Mucosa of gallbladder (tissue), 1 donor: ENCODE measurements at regions not wholly inside any gene's neighbourhood (a gene's known extent, or its start where the extent isn't known, plus 50 kb on each side); places are given as distances from the start of the nearest gene placed in this dataset.

ENCODE experiments used
- DNase-seq: peaks from one replicate; pipeline ENCODE4 v3.0.0-alpha.2; 2020; ENCODE audit warnings: low spot score
- donor health status: DM: no; HTN: no; CAD: no.

GRCh38 chr1:223048026-223048425 is 95.0 kb downstream of the TLR5 start:
- no peak for DNase-seq

DNA sequence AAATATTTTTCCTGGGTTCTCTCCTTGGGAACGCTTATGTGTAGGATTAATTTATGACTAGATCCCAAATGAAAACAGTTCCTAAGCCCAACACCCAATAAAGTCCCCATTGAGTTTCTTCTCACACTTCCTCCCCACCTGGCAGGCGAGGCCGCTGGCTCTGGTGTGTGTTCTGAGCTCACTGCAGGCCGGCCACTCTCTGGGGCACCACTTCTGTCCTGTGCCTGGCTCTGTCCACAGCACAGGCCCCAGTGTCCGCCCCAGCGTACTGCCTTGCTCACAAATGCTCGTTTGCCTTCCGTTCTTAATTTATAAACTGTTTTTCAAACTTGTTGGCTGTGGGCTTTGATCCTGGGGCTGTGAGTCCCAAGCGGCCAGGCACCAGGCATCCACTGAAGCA is 90.6 kb downstream of the TLR5 start:
- DNase-seq, result no peak

DNA sequence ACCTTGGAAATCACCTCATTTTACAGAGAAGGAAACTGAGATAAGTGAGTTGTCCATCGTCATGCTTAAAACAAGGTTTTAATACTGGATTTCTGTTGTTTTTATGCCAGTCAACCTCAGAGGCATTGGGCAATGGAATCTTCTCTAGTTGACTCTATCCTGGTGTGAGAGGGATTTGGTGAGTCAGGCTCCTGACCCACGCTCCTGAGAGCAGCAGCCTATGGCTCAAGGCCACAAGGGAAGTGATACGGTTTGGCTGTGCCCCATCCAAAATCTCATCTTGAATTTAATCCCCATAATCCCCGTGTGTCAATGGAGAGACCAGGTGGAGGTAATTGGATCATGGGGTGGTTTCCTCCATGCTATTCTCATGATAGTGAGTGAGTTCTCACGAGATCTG is 90.1 kb downstream of the TLR5 start:
- no peak for DNase-seq

GRCh38 chr1:223056802-223057201 is 86.2 kb downstream of the TLR5 start:
- DNase-seq, result no peak

DNA sequence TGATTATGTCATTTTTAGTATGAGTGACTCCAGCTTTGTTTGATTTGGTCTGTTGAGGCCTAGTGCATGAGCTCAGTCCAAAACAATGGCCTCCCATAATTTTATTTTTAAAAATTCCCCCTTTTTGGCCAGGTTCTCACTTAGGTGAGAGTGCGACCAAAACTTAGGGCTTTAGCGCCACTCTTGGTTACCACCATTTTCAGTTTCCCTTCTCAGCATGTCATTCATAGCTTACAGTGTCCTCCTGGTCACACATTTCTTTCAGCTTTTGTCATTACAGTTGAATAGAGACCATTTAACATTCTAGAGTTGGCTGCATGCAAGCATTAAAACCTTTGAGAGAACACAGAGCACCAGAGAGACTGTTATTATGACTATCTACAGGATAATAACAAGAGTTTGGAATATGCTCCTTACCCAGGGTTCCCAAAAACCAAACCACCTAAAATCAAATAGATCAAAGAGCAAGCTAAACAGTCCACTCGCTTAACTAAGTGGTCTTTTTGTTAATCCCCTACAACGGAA is 85.4 kb downstream of the TLR5 start:
- no peak for DNase-seq
